COLO668 (cell line): ENCODE measurements at regions not wholly inside any gene's neighbourhood (a gene's known extent, or its start where the extent isn't known, plus 50 kb on each side); places are given as distances from the start of the nearest gene placed in this dataset.
"Not testable (repeated sequence)": the region's sequence is repeated elsewhere in the genome, so short reads cannot be mapped to it uniquely, and the experiment has no call there.

Experiments
- DNase-seq: peaks from one replicate; lab custom pipeline; 2025; ENCODE audit not compliant: unreplicated experiment; lab: John Stamatoyannopoulos, UW

- DNase-seq = no peak
These were observed 1006.9 kb downstream of the VRK1 start for GRCh38 chr14:97804056-97804455.

GRCh38 chr14:97806891-97807290 is 1009.7 kb downstream of the VRK1 start:
- no peak for DNase-seq

GRCh38 chr14:97808541-97808940 is 1011.4 kb downstream of the VRK1 start:
- DNase-seq = not testable (repeated sequence)

- DNase-seq = no peak
These were observed 1016.4 kb downstream of the VRK1 start for GRCh38 chr14:97813556-97813955.

- DNase-seq = no peak
These were observed 1023.6 kb downstream of the VRK1 start for GRCh38 chr14:97820781-97821180.

- DNase-seq = no peak
These were observed 1027.0 kb downstream of the VRK1 start for GRCh38 chr14:97824218-97824617.

GRCh38 chr14:97827746-97828145 is 1030.6 kb downstream of the VRK1 start:
- no peak for DNase-seq

GRCh38 chr14:97832776-97833175 is 1035.6 kb downstream of the VRK1 start:
- DNase-seq = no peak

GRCh38 chr14:97838986-97839385 is 1041.8 kb downstream of the VRK1 start:
- DNase-seq = no peak

GRCh38 chr14:97840159-97840558 is 1043.0 kb downstream of the VRK1 start:
- no peak for DNase-seq

- no peak for DNase-seq
These were observed 1044.6 kb downstream of the VRK1 start for GRCh38 chr14:97841762-97842161.

- no peak for DNase-seq
These were observed 1045.9 kb downstream of the VRK1 start for GRCh38 chr14:97843066-97843465.

GRCh38 chr14:97844042-97844441 is 1046.9 kb downstream of the VRK1 start:
- no peak for DNase-seq

GRCh38 chr14:97846156-97846555 is 1049.0 kb downstream of the VRK1 start:
- DNase-seq = no peak

GRCh38 chr14:97848317-97848980 is 1051.3 kb downstream of the VRK1 start:
- no peak for DNase-seq

GRCh38 chr14:97850466-97850865 is 1053.3 kb downstream of the VRK1 start:
- no peak for DNase-seq

GRCh38 chr14:97850886-97851285 is 1053.7 kb downstream of the VRK1 start:
- DNase-seq = no peak

GRCh38 chr14:97851428-97851995 is 1054.3 kb downstream of the VRK1 start:
- no peak for DNase-seq

GRCh38 chr14:97854918-97855317 is 1057.7 kb downstream of the VRK1 start:
- no peak for DNase-seq

- DNase-seq = no peak
These were observed 1069.0 kb downstream of the VRK1 start for GRCh38 chr14:97866195-97866594.

- DNase-seq = no peak
These were observed 1069.5 kb downstream of the VRK1 start for GRCh38 chr14:97866664-97867063.

- no peak for DNase-seq
These were observed 1076.1 kb downstream of the VRK1 start for GRCh38 chr14:97873291-97873690.

GRCh38 chr14:97874394-97874793 is 1077.2 kb downstream of the VRK1 start:
- DNase-seq = no peak
